PC-9 (cell line): ENCODE measurements at regions not wholly inside any gene's neighbourhood (a gene's known extent, or its start where the extent isn't known, plus 50 kb on each side); places are given as distances from the start of the nearest gene placed in this dataset.

Source experiments
- BruUV-seq: library from RNA; stranded (reverse); fragments of 400-500 nt; replicated peaks from 2 replicates; lab custom pipeline; 2021; lab: Mats Ljungman, UMichigan
- CTCF ChIA-PET: fragments of 300-600 bp; sonication (Branson Sonifier 250); formaldehyde crosslinking; loops from one replicate; lab custom pipeline; 2022; ENCODE audit warnings: antibody characterized with exemption; lab: Charles Lee
- POLR2A ChIA-PET: fragments of 300-600 bp; sonication (Branson Sonifier 250); formaldehyde crosslinking; loops from one replicate; lab custom pipeline; 2022; ENCODE audit warnings: antibody characterized with exemption; ENCODE audit not compliant: unreplicated experiment; lab: Charles Lee
- DNase-seq, 2 experiments: peaks; one replicate each; pipeline versions ENCODE4 v3.0.0 to v3.0.0-alpha.2; 2015 to 2022; ENCODE audit warnings: mixed read lengths in 1 of 2
- H2AFZ ChIP-seq: fragments of 200-600 bp; sonication (generic); 2 replicates; pipeline ENCODE4 v1.8.1; 2017; ENCODE audit warnings: antibody characterized with exemption
- H3F3A ChIP-seq: fragments of 200-600 bp; sonication (generic); 2 replicates; pipeline ENCODE4 v1.8.1; 2017; ENCODE audit warnings: antibody characterized with exemption, mild to moderate bottlenecking, low read depth; ENCODE audit not compliant: insufficient read depth
- H3K27ac ChIP-seq: fragments of 200-600 bp; sonication (generic); 2 replicates; pipeline ENCODE4 v1.6.1; 2016; ENCODE audit warnings: mixed run types
- H3K27me3 ChIP-seq: fragments of 200-600 bp; sonication (generic); 2 replicates; pipeline ENCODE4 v1.6.1; 2016; ENCODE audit warnings: low read depth, mixed run types; ENCODE audit not compliant: insufficient read depth
- H3K36me3 ChIP-seq: fragments of 200-600 bp; sonication (generic); 2 replicates; pipeline ENCODE4 v1.6.1; 2016; ENCODE audit warnings: low read depth, mixed run types
- H3K4me1 ChIP-seq: fragments of 200-600 bp; sonication (generic); replicated peaks from 2 replicates; pipeline ENCODE4 v1.6.1; 2016; ENCODE audit warnings: mixed run types; ENCODE audit not compliant: insufficient read depth
- H3K4me2 ChIP-seq: fragments of 200-600 bp; sonication (generic); 2 replicates; pipeline ENCODE4 v1.6.1; 2017; ENCODE audit warnings: mixed run types
- H3K4me3 ChIP-seq: fragments of 200-600 bp; sonication (generic); 2 replicates; pipeline ENCODE4 v1.6.1; 2016; ENCODE audit warnings: mixed run types
- H3K79me2 ChIP-seq: fragments of 200-600 bp; sonication (generic); 2 replicates; pipeline ENCODE4 v1.6.1; 2017; ENCODE audit warnings: low read depth, mixed run types
- H3K9me2 ChIP-seq: fragments of 200-600 bp; sonication (generic); 2 replicates; pipeline ENCODE4 v1.8.1; 2017; ENCODE audit warnings: mild to moderate bottlenecking; ENCODE audit not compliant: insufficient read depth
- H3K9me3 ChIP-seq: fragments of 200-600 bp; sonication (generic); 2 replicates; pipeline ENCODE4 v1.8.1; 2016; ENCODE audit warnings: low read depth; ENCODE audit not compliant: insufficient read depth
- H4K20me1 ChIP-seq: fragments of 200-600 bp; sonication (generic); 2 replicates; pipeline ENCODE4 v1.8.1; 2017; ENCODE audit not compliant: insufficient read depth
- CTCF ChIP-seq: fragments of 200-600 bp; sonication (generic); conservative IDR thresholded peaks from 2 replicates; pipeline ENCODE4 v1.6.1; 2017; ENCODE audit warnings: mixed run types, antibody characterized with exemption, mild to moderate bottlenecking, moderate library complexity
- EZH2 ChIP-seq: fragments of 200-600 bp; sonication (generic); IDR thresholded peaks from 2 replicates; pipeline ENCODE4 v1.8.0; 2017; ENCODE audit warnings: antibody characterized with exemption, low read depth
- intact Hi-C: fragments of 100-400 bp; cut with micrococcal nuclease; formaldehyde crosslinking; loops from one replicate; pipeline ENCODE4 v1.10.0; 2022; ENCODE audit not compliant: unreplicated experiment

- no peak overlapping the region for H3K4me2 ChIP-seq
Observed at GRCh38 chr11:110891411-110891810, 179.2 kb upstream of the ARHGAP20 start.

GRCh38 chr11:110890995-110891394 is 178.8 kb upstream of the ARHGAP20 start:
- POLR2A ChIA-PET, result no interaction called here
- H2AFZ ChIP-seq, result no peak overlapping the region
- no peaks in the 10 kb centered on the region for H3K36me3 ChIP-seq
- intact Hi-C loops, result no loop called here
- H3F3A ChIP-seq, result no peaks in the 10 kb centered on the region
- no peaks in the 10 kb centered on the region for H3K9me3 ChIP-seq
- no peaks in the 10 kb centered on the region for H3K9me2 ChIP-seq
- CTCF ChIA-PET, result no interaction called here
- no peak for DNase-seq
- no peak overlapping the region for H3K27ac ChIP-seq
- TF ChIP-seq EZH2 (no peak), CTCF (no peak)
- H3K79me2 ChIP-seq, result no peaks in the 10 kb centered on the region
- H3K4me1 ChIP-seq, result no peaks in the 10 kb centered on the region
- H3K27me3 ChIP-seq, result no peaks in the 10 kb centered on the region
- BruUV-seq, result no TSS peak
- H4K20me1 ChIP-seq, result no peaks in the 10 kb centered on the region
- H3K4me3 ChIP-seq, result no peak overlapping the region
- no peak overlapping the region for H3K4me2 ChIP-seq

More at GRCh38 chr11:110891411-110891810, 179.2 kb upstream of the ARHGAP20 start:
- POLR2A ChIA-PET, result no interaction called here
- Histone ChIP-seq H3K9me3 (no peaks in the 10 kb centered on the region), H4K20me1 (no peaks in the 10 kb centered on the region), H3K27me3 (no peaks in the 10 kb centered on the region), H2AFZ (no peak overlapping the region), H3K4me1 (no peaks in the 10 kb centered on the region), H3K27ac (no peak overlapping the region), H3K36me3 (no peaks in the 10 kb centered on the region), H3K4me3 (no peak overlapping the region), H3F3A (no peaks in the 10 kb centered on the region), H3K9me2 (no peaks in the 10 kb centered on the region), H3K79me2 (no peaks in the 10 kb centered on the region)
- TF ChIP-seq EZH2 (no peak), CTCF (no peak)
- DNase-seq, result no peak
- BruUV-seq, result no TSS peak
- CTCF ChIA-PET, result no interaction called here
- intact Hi-C loops, result no loop called here

GRCh38 chr11:110886288-110886970 is 174.2 kb upstream of the ARHGAP20 start:
- Histone ChIP-seq H3K27ac (no peak overlapping the region), H3K4me3 (no peak overlapping the region), H3K27me3 (no peaks in the 10 kb centered on the region), H3K36me3 (no peaks in the 10 kb centered on the region), H2AFZ (no peak overlapping the region), H3K79me2 (no peaks in the 10 kb centered on the region), H3F3A (no peaks in the 10 kb centered on the region), H3K4me2 (no peak overlapping the region), H3K9me3 (no peaks in the 10 kb centered on the region), H4K20me1 (no peaks in the 10 kb centered on the region), H3K4me1 (no peaks in the 10 kb centered on the region), H3K9me2 (no peaks in the 10 kb centered on the region)
- no TSS peak for BruUV-seq
- intact Hi-C loops, result no loop called here
- no peak for DNase-seq
- ChIA-PET CTCF (no interaction called here), POLR2A (no interaction called here)
- TF ChIP-seq CTCF (no peak), EZH2 (no peak)
